Smooth muscle cell (in vitro differentiated cells): ENCODE measurements at regions not wholly inside any gene's neighbourhood (a gene's known extent, or its start where the extent isn't known, plus 50 kb on each side); places are given as distances from the start of the nearest gene placed in this dataset.

Source experiments
- DNase-seq: peaks from one replicate; lab custom pipeline; 2025; ENCODE audit not compliant: unreplicated experiment; lab: John Stamatoyannopoulos, UW
- H2AFZ ChIP-seq: fragments of 200-600 bp; sonication (generic); 2 replicates; pipeline ENCODE4 v1.6.0; 2016; ENCODE audit warnings: antibody characterized with exemption, low read depth, mild to moderate bottlenecking
- H3F3A ChIP-seq: fragments of 200-600 bp; sonication (generic); 2 replicates; pipeline ENCODE4 v1.6.0; 2017; ENCODE audit warnings: antibody characterized with exemption, low read depth
- H3K27ac ChIP-seq: fragments of 200-600 bp; sonication (generic); 2 replicates; pipeline ENCODE4 v1.5.1; 2016; ENCODE audit warnings: low read depth, mild to moderate bottlenecking
- H3K27me3 ChIP-seq: fragments of 200-600 bp; sonication (generic); 2 replicates; pipeline ENCODE4 v1.6.1; 2016; ENCODE audit warnings: low read depth, mild to moderate bottlenecking
- H3K36me3 ChIP-seq: fragments of 200-600 bp; sonication (generic); 2 replicates; pipeline ENCODE4 v1.5.1; 2016; ENCODE audit warnings: low read depth
- H3K4me1 ChIP-seq: fragments of 200-600 bp; sonication (generic); 2 replicates; pipeline ENCODE4 v1.5.1; 2016; ENCODE audit warnings: low read depth
- H3K4me2 ChIP-seq: fragments of 200-600 bp; sonication (generic); 2 replicates; pipeline ENCODE4 v1.6.0; 2016; ENCODE audit warnings: mild to moderate bottlenecking
- H3K4me3 ChIP-seq: fragments of 200-600 bp; sonication (generic); 2 replicates; pipeline ENCODE4 v1.5.1; 2016; ENCODE audit warnings: mild to moderate bottlenecking
- H3K79me2 ChIP-seq: fragments of 200-600 bp; sonication (generic); 2 replicates; pipeline ENCODE4 v1.6.0; 2016; ENCODE audit warnings: low read depth, mild to moderate bottlenecking
- H3K9ac ChIP-seq: fragments of 200-600 bp; sonication (generic); 2 replicates; pipeline ENCODE4 v1.6.0; 2016; ENCODE audit warnings: low read depth
- H3K9me3 ChIP-seq: fragments of 200-600 bp; sonication (generic); replicated peaks from 2 replicates; pipeline ENCODE4 v1.5.1; 2016; ENCODE audit warnings: low read depth
- H4K20me1 ChIP-seq: fragments of 200-600 bp; sonication (generic); 2 replicates; pipeline ENCODE4 v1.6.0; 2016; ENCODE audit warnings: low read depth
- WGBS: methylation state at CpG from one replicate; pipeline ENCODE4 v1.1.7; 2016; ENCODE audit warnings: low lambda C conversion rate; 5-methylcytosine and 5-hydroxymethylcytosine counted together
- TF ChIP-seq, protein P1 (sequence below): fragments of 200-600 bp; sonication (generic); IDR thresholded peaks from 2 replicates; pipeline ENCODE4 v1.5.1; 2017; ENCODE audit warnings: borderline replicate concordance, mild to moderate bottlenecking, antibody characterized with exemption; ENCODE audit not compliant: insufficient read depth, poor library complexity, severe bottlenecking

DNA sequence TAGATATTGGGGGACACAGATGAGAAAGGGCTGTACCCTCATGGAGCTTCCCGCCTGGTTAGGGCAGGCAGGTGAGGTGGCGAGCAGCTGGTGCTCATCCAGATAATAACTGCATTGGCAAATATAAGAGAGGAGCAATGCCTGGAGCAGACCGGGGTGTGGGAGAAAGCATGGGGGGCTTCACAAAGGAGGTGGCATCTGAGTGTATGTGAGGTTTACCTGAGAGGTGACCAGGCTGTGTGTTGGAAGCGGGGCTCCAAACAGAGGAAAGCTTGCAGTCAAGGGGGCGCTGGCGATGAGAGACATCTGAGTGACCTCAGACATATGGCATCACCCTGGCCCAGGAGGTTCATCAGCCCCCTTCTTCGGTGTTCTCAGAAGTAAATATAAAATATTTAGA, 72.1 kb upstream of the PMEPA1 start:
- no peak overlapping the region for H2AFZ ChIP-seq

DNA sequence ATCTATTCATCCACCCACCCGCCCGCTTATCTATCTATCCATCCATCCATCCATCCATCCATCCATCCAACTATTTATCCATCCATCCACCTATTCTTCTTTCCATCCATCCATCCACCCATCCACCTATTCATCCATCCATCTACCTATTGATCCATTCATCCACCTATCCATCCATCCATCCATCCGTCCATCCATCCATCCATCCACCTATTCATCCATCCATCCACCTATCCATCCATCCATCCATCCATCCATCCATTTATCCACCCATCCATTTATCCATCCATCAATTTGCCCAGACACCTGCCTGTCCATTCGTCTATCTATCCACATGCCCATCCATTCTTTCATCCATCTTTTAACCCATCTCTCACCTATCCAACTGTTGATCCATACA, 71.1 kb upstream of the PMEPA1 start:
- H4K20me1 ChIP-seq = no peaks in the 10 kb centered on the region
- TF ChIP-seq, protein P1, sequence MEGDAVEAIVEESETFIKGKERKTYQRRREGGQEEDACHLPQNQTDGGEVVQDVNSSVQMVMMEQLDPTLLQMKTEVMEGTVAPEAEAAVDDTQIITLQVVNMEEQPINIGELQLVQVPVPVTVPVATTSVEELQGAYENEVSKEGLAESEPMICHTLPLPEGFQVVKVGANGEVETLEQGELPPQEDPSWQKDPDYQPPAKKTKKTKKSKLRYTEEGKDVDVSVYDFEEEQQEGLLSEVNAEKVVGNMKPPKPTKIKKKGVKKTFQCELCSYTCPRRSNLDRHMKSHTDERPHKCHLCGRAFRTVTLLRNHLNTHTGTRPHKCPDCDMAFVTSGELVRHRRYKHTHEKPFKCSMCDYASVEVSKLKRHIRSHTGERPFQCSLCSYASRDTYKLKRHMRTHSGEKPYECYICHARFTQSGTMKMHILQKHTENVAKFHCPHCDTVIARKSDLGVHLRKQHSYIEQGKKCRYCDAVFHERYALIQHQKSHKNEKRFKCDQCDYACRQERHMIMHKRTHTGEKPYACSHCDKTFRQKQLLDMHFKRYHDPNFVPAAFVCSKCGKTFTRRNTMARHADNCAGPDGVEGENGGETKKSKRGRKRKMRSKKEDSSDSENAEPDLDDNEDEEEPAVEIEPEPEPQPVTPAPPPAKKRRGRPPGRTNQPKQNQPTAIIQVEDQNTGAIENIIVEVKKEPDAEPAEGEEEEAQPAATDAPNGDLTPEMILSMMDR = no peak
- no peak overlapping the region for H3K4me2 ChIP-seq
- H3K9me3 ChIP-seq = no peaks in the 10 kb centered on the region
- H3K4me1 ChIP-seq = no peaks in the 10 kb centered on the region
- 98% methylated on average over 4 of the region's 4 CpGs for WGBS
- DNase-seq = no peak
- H3K79me2 ChIP-seq = no peaks in the 10 kb centered on the region
- H3K4me3 ChIP-seq = no peak overlapping the region
- no peak overlapping the region for H3K27ac ChIP-seq
- H3F3A ChIP-seq = no peaks in the 10 kb centered on the region
- H3K27me3 ChIP-seq = no peaks in the 10 kb centered on the region
- H3K9ac ChIP-seq = no peak overlapping the region
- H3K36me3 ChIP-seq = no peaks in the 10 kb centered on the region
- H2AFZ ChIP-seq = no peak overlapping the region

More for the DNA sequence above, 72.1 kb upstream of the PMEPA1 start:
- Histone ChIP-seq H3K9ac (no peak overlapping the region), H3K4me2 (no peak overlapping the region), H3F3A (no peaks in the 10 kb centered on the region), H3K4me3 (no peak overlapping the region), H3K36me3 (no peaks in the 10 kb centered on the region), H3K27ac (no peak overlapping the region), H4K20me1 (no peaks in the 10 kb centered on the region), H3K27me3 (no peaks in the 10 kb centered on the region), H3K4me1 (no peaks in the 10 kb centered on the region), H3K79me2 (no peaks in the 10 kb centered on the region), H3K9me3 (no peaks in the 10 kb centered on the region)
- DNase-seq = no peak
- WGBS = 95% methylated on average over 7 of the region's 7 CpGs
- TF ChIP-seq, protein P1 = no peak

DNA sequence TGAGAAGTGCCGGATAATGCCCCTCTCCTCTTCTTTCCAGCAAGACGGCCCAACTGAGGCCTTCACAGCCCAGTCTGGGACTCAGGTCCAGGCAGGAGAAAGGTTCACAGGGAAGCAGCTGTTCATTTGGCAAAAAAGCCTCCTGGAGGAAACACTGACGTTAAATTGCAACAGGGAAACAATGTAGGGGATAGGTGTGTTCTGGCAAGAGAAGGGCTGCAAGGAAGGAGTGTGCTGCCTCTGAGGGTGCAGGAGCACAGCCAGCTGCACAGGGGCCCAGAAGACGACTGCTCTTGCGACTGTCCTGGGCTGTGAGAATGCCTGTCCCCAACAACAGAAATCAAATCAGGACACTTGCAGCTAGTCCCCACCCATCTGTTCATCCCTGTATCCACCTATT, 70.6 kb upstream of the PMEPA1 start:
- Histone ChIP-seq H3K9ac (no peak overlapping the region), H3K27ac (no peak overlapping the region), H2AFZ (no peak overlapping the region), H3F3A (no peaks in the 10 kb centered on the region), H3K27me3 (no peaks in the 10 kb centered on the region), H3K9me3 (no peaks in the 10 kb centered on the region), H3K36me3 (no peaks in the 10 kb centered on the region), H3K4me3 (no peak overlapping the region), H3K4me2 (no peak overlapping the region), H4K20me1 (no peaks in the 10 kb centered on the region), H3K4me1 (no peaks in the 10 kb centered on the region), H3K79me2 (no peaks in the 10 kb centered on the region)
- TF ChIP-seq, protein P1 = no peak
- WGBS = 94% methylated on average over 5 of the region's 5 CpGs
- DNase-seq = no peak

DNA sequence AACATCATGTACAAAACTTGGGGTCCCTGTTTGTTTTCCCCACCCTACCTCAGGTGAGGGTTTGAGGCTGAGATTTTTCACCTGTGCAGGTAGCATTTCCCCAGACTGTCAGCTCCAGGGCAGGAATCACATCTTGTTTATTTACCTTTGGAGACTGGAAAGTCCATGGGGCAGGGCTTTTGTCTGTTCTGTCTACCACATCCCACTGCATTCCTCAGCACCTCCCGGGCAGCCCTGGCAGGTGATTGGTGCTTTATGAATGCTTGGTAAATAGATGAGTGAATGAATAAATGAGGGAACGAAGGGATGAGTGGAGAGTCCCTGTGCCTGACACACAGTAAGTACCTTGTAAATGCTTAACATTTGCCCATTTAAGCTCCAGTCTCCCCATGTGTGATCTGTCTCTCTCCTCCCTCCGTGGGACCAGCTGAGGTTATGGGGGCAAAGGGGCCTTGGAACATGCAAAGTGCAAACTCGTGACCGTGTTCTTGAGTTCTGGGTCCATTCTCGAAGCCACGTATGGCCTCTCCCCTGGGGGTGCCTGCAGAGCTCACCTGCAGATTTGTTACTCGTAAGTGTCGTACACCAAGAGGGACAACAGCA, 69.7 kb upstream of the PMEPA1 start:
- Histone ChIP-seq H3K9me3 (no peaks in the 10 kb centered on the region), H3K36me3 (no peaks in the 10 kb centered on the region), H3F3A (no peaks in the 10 kb centered on the region), H3K4me3 (no peak overlapping the region), H3K79me2 (no peaks in the 10 kb centered on the region), H3K9ac (no peak overlapping the region), H3K4me1 (no peaks in the 10 kb centered on the region), H4K20me1 (no peaks in the 10 kb centered on the region), H2AFZ (no peak overlapping the region), H3K27me3 (no peaks in the 10 kb centered on the region), H3K4me2 (no peak overlapping the region), H3K27ac (no peak overlapping the region)
- TF ChIP-seq, protein P1 = no peak
- no peak for DNase-seq
- 85% methylated on average over 9 of the region's 9 CpGs for WGBS
